ENCODE measurements at regions not wholly inside any gene's neighbourhood (a gene's known extent, or its start where the extent isn't known, plus 50 kb on each side); places are given as distances from the start of the nearest gene placed in this dataset.

- no peak for TF ChIP-seq CTCF (conservative IDR thresholded peaks at IDR 0.05)
- no peak for TF ChIP-seq ZFX (IDR thresholded peaks at IDR 0.05)
- H3K27ac ChIP-seq = no peak overlapping the region
Observed at GRCh38 chr5:68557162-68557936, 341.8 kb downstream of the PIK3R1 start.

- TF ChIP-seq CTCF (conservative IDR thresholded peaks at IDR 0.05) (no peak), ZFX (IDR thresholded peaks at IDR 0.05) (no peak)
- H3K27ac ChIP-seq = no peak overlapping the region
Observed at GRCh38 chr5:68562308-68562707, 346.8 kb downstream of the PIK3R1 start.

GRCh38 chr5:68565427-68565826 is 349.9 kb downstream of the PIK3R1 start:
- H3K27ac ChIP-seq = no peak overlapping the region

GRCh38 chr5:68576805-68577204 is 361.2 kb downstream of the PIK3R1 start:
- no peak overlapping the region for H3K27ac ChIP-seq

More at GRCh38 chr5:68565427-68565826, 349.9 kb downstream of the PIK3R1 start:
- no peak for TF ChIP-seq ZFX (IDR thresholded peaks at IDR 0.05)
- TF ChIP-seq CTCF (conservative IDR thresholded peaks at IDR 0.05) = no peak

GRCh38 chr5:68582284-68582683 is 366.7 kb downstream of the PIK3R1 start:
- H3K27ac ChIP-seq = no peak overlapping the region
- TF ChIP-seq ZFX (IDR thresholded peaks at IDR 0.05) (no peak), CTCF (conservative IDR thresholded peaks at IDR 0.05) (no peak)

More at GRCh38 chr5:68576805-68577204, 361.2 kb downstream of the PIK3R1 start:
- TF ChIP-seq ZFX (IDR thresholded peaks at IDR 0.05) (no peak), CTCF (conservative IDR thresholded peaks at IDR 0.05) (no peak)

GRCh38 chr5:68587171-68587570 is 371.6 kb downstream of the PIK3R1 start:
- no peak overlapping the region for H3K27ac ChIP-seq
- TF ChIP-seq CTCF (conservative IDR thresholded peaks at IDR 0.05) = no peak
- TF ChIP-seq ZFX (IDR thresholded peaks at IDR 0.05) = no peak

- TF ChIP-seq ZFX (IDR thresholded peaks at IDR 0.05) (no peak), CTCF (conservative IDR thresholded peaks at IDR 0.05) (no peak)
Observed at GRCh38 chr5:68591850-68592249, 376.3 kb downstream of the PIK3R1 start.

More at GRCh38 chr5:68591850-68592249, 376.3 kb downstream of the PIK3R1 start:
- no peak overlapping the region for H3K27ac ChIP-seq
